ES-I3 (cell line): ENCODE measurements at regions not wholly inside any gene's neighbourhood (a gene's known extent, or its start where the extent isn't known, plus 50 kb on each side); places are given as distances from the start of the nearest gene placed in this dataset.
"Not testable (repeated sequence)": the region's sequence is repeated elsewhere in the genome, so short reads cannot be mapped to it uniquely, and the experiment has no call there.

Experiments used
- H3K36me3 ChIP-seq: 2 replicates; pipeline ENCODE4 v1.6.1; 2013; ENCODE audit warnings: mild to moderate bottlenecking, low read length, control low read depth, moderate library complexity; ENCODE audit not compliant: insufficient read depth
- H3K4me1 ChIP-seq: 2 replicates; pipeline ENCODE4 v1.6.1; 2013; ENCODE audit warnings: mild to moderate bottlenecking, control low read depth, low read length; ENCODE audit not compliant: insufficient read depth
- H3K9ac ChIP-seq: 2 replicates; pipeline ENCODE4 v1.6.1; 2013; ENCODE audit warnings: low read depth, mild to moderate bottlenecking, low read length, moderate library complexity
- H3K9me3 ChIP-seq: 2 replicates; pipeline ENCODE4 v1.6.1; 2013; ENCODE audit warnings: mild to moderate bottlenecking, low read length, moderate library complexity; ENCODE audit not compliant: control insufficient read depth, insufficient read depth

DNA sequence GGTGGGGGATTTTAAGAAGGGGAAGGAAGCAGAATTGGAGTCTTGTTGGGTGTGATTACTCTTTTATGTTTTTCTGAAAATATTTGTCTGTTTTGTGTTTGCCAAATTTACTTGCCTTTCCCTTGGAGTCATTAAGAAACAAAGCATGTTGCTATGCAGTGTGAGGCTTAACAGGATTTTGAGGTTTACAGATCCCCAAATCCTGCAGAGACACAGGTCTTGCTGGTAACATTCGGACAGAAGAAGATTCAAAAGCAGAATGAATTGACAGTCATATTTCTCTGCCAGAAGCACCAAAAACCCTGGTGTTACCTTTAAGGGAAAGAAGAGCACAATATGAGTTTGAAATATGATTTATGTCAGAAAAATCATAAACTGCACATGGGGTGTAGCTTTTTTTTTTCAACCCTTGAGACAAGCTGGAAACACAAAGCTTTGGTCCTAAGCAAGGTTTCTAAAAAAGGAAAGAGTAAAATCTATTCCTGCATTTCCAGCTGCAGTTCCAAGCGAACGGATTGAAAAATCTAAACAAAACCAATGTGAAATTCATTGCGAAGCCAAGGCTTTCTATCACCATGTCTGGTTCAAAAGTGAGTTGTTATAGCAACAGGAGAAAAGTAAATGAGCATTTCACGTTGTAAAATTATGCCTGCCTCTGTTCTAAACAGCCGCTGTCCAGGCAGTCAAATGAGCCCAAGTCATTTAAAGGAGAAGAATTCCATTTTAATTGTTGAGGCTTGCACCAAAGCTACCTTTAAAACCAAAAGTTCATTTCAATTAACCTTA is 358.9 kb upstream of the SASH1 start:
- Histone ChIP-seq H3K36me3 (no peaks in the 10 kb centered on the region), H3K9ac (no peak overlapping the region), H3K9me3 (no peaks in the 10 kb centered on the region), H3K4me1 (no peaks in the 10 kb centered on the region)

DNA sequence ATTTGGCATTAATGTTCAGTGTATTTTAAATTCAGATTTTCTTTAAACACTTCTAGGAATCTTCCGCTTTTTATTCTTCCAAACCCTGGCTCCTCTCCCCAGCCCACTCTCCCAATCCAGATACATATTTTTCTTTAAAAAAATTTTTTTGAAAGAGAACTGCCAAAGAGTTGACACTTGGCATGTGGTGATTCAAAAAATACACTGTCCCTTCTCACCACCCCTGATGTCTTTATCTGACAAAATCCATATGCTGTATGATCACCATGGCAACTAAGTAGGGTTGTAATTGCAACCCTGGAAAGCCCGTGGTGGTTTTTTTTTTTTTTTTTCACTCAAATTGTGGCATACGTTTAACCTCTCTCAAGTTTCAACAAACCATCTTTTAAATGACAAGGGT is 355.8 kb upstream of the SASH1 start:
- Histone ChIP-seq H3K9me3 (no peaks in the 10 kb centered on the region), H3K9ac (no peak overlapping the region), H3K36me3 (no peaks in the 10 kb centered on the region)

DNA sequence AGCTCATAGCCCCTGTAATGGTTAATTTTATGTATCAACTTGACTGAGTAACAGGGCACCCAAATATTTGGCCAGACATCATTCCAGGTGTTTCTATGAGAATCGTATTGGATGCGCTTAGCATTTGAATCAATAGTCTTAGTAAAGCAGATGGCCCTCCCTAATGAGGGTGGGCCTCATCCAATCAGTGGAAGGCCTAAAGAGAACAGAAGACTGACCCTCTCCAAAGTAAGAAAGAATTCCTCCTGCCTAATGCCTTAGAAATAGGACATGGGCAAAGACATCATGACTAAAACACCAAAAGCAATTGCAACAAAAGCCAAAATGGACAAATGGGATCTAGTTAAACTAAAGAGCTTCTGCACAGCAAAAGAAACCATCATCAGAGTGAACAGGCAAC is 352.5 kb upstream of the SASH1 start:
- no peaks in the 10 kb centered on the region for H3K4me1 ChIP-seq
- H3K9me3 ChIP-seq, result no peaks in the 10 kb centered on the region
- H3K36me3 ChIP-seq, result no peaks in the 10 kb centered on the region
- H3K9ac ChIP-seq, result no peak overlapping the region

More for the DNA sequence above, 355.8 kb upstream of the SASH1 start:
- H3K4me1 ChIP-seq, result no peaks in the 10 kb centered on the region

DNA sequence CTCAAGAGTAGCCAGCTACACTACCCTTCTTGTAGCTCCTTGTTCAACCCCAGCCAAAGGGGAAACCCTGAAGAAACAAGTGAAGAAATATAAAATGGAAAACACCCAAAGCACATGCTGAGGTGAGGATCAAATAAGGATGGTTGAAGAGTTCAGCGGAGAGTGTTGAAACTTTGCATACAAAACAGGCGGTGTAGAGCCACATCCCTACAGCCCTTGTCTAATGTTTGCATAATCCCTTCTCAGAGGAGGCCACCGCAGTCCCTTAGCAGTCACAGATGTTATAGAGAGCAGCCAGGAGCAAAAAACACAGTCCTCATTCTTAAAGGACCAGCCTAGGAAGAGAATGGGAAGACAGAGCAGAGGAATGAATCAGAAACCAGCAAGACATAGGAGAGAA is 350.7 kb upstream of the SASH1 start:
- Histone ChIP-seq H3K9me3 (no peaks in the 10 kb centered on the region), H3K4me1 (no peaks in the 10 kb centered on the region), H3K9ac (no peak overlapping the region), H3K36me3 (no peaks in the 10 kb centered on the region)

DNA sequence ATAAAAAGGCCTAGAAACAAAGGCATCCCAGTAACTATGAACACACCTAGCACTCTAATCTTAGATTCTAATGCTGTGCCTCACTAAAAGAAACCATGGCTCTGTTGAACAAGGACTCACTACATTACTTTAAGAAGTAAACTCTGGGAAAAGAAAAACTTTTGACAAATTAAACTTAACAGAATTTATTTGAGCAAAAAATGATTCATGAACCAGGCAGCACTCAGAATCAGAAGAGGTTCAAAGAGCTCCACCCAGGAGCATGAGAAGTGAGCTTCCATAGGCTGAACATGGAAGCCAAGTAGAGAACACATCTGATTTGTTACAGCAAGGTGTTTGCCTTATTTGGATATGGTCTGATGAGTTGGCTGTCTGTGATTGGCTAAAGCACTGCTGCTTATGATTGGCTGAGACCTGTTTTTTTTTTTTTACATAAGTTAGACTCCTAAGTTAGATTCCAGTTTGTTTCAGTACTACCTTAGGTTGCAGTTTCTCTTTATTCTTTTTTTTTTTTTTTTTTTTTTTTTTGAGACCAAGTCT is 343.6 kb upstream of the SASH1 start:
- Histone ChIP-seq H3K9me3 (no peaks in the 10 kb centered on the region), H3K4me1 (no peaks in the 10 kb centered on the region), H3K36me3 (no peaks in the 10 kb centered on the region), H3K9ac (no peak overlapping the region)

DNA sequence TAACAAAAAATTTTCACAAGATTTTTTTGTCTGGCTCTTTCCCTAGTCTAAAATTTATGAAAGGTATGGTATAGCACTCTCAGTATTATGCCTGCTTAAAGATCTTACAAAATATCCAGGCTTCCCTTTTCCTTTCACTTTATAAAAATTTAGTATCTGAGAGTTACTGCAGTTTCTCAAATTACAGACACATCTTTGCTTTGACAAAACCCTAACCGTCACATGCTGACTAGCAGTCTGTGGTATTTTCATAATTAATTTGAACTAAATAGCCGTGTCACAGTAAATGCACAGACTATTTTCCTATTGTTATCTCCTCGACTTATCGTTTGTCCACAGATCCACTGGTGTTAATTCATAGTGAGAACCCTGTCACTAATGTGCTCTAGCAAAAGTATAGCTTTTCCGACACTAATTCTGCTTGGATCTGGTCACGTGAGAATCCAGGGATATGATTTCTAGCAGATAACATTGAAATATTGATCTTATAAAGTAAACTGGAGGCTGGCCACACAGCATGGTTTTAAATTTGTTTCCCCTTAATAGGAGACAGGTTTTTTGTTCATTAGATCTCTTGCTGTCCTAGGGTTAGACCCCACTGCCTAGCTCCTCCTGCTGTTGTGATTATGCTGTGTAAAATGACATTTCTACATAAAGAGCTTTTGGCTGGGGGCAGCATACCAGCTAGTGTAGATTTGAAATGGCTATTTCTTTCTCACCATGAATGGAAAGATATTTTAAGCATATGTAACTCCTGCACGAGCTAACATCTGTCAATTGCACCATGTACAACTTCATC is 340.6 kb upstream of the SASH1 start:
- H3K9me3 ChIP-seq, result no peaks in the 10 kb centered on the region
- H3K36me3 ChIP-seq, result no peaks in the 10 kb centered on the region
- no peaks in the 10 kb centered on the region for H3K4me1 ChIP-seq
- H3K9ac ChIP-seq, result no peak overlapping the region

DNA sequence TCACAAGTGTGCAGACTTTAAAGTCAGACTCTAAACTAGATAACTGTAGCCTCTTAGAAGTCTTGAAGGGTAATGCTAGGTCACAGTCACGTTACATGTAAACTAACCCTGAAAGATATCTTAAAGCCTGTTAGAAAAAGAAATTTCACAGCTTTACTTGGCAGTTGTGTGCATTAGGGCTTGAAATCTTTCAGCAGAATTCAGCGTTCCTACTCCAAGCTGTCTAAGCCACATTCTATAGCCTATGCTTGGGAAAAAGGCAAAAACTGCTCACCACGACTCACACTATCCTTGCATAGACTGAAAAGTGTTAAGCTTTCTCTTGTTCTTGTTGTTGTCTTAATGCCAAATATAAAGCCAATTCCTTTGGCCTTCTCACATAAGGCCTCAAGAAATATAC is 338.0 kb upstream of the SASH1 start:
- no peaks in the 10 kb centered on the region for H3K4me1 ChIP-seq
- H3K9me3 ChIP-seq, result no peaks in the 10 kb centered on the region
- H3K9ac ChIP-seq, result no peak overlapping the region
- H3K36me3 ChIP-seq, result no peaks in the 10 kb centered on the region

DNA sequence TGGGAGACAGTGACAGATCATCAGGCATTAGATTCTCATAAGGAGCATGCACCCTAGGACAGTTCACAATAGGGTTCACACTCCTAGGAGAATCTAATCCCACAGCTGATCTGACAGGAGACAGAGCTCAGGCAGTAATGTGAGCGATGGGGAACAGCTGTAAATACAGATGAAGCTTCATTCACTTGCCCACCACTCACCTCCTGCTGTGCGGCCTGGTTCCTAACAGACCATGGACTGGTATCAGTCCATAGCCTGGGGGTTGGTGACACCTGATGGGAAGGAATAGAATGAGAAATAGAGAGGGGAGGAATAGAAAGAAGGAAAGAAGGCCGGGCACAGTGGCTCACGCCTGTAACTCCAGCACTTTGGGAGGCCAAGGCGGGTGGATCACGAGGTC is 336.8 kb upstream of the SASH1 start:
- no peak overlapping the region for H3K9ac ChIP-seq
- H3K9me3 ChIP-seq, result no peaks in the 10 kb centered on the region; the same call in none of the 2 replicates
- H3K4me1 ChIP-seq, result no peaks in the 10 kb centered on the region
- no peaks in the 10 kb centered on the region for H3K36me3 ChIP-seq

DNA sequence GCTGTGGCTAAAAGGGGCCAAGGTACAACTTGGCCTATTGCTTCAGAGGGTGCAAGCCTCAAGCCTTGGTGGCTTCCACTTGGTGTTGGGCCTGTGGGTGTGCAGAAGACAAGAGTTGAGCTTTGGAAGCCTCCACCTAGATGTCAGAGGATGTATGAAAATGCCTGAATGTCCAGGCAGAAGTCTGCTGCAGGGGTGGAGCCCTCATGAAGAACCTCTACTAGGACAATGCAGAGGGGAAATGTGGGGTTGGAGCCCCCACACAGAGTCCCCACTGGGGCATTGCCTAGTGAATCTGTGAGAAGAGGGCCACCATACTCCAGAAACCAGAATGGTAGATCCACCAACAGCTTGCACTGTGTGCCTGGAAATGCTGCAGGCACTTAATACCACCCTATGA is 332.1 kb upstream of the SASH1 start:
- H3K9me3 ChIP-seq, H3K4me1 ChIP-seq, H3K9ac ChIP-seq, H3K36me3 ChIP-seq: not testable (repeated sequence)

DNA sequence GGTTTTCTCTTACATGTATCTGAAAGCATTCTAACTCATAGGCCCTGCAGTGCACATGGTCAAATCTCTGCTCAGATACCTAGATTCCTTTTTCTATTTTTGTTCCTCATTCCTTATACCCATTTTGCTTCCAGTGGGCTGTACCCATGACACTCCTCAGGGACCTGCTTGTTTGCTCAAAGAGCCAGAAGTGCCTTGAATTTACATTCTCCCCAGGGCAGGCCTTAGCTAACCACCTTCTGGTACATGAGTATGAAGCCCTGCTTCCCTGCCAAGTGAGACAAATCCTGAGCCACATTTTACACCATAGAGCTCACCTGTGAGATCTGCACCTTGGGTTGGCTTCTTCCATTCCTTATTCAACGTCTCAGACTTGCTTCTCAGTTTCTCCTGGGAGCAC is 326.6 kb upstream of the SASH1 start:
- H3K9ac ChIP-seq, result no peak overlapping the region
- H3K9me3 ChIP-seq, result no peaks in the 10 kb centered on the region
- H3K4me1 ChIP-seq, result no peaks in the 10 kb centered on the region
- no peaks in the 10 kb centered on the region for H3K36me3 ChIP-seq

DNA sequence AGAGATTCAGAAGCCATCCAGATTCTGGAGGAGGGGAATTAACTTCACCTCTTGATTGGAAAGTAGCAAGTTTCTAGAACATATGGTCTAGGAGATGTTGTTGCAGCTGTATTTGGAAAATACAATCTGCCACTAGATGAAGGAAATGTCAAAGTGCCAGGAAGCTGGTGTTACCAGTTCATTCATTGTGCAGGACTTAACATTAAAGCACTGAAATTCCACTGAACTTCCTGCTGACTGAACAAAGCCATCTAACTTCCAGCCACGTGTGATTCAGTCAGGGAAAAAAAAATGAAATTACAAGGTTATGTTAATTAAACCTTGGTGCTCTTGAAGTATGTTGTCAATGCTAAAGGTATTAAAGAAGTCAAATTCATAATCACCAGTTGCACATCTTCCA is 321.5 kb upstream of the SASH1 start:
- Histone ChIP-seq H3K4me1 (no peaks in the 10 kb centered on the region), H3K9me3 (no peaks in the 10 kb centered on the region), H3K36me3 (no peaks in the 10 kb centered on the region), H3K9ac (no peak overlapping the region)

DNA sequence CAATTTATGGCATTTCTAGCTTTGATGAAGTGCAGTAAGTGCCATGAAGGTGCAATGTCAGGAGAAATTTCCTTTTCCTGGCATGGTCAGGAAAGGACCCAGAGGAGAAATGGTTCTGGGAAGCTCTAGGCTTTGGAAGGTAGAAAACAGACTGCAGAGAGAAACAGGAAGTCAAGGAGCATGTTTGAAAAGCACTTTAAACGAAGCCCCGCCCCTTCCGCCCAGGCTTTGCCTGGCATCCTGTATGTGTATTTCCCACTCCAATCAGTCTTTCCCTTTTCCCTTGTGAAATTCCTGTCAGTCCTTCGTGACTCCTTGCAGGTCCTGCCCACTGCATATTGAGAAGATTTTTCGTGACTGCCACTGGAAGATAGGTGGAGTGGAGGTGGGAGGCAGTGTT is 320.9 kb upstream of the SASH1 start:
- Histone ChIP-seq H3K4me1 (no peaks in the 10 kb centered on the region), H3K36me3 (no peaks in the 10 kb centered on the region), H3K9ac (no peak overlapping the region), H3K9me3 (no peaks in the 10 kb centered on the region)

DNA sequence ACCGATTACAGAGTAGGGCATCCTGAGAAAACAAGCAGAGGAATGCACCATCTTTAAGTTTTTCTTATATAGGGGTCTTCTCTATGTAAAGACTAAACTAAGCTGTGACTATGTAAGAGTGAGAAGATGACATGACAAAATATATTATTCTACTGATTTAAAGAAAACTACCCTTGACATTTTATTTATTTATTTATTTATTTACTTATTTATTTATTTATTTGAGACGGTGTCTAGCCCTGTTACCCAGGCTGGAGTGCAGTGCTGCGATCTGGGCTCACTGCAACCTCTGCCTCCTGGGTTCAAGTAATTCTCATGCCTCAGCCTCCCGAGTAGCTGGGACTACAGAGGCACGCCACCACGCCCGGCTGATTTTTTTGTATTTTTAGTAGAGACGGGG is 320.4 kb upstream of the SASH1 start:
- H3K9ac ChIP-seq, H3K4me1 ChIP-seq, H3K36me3 ChIP-seq, H3K9me3 ChIP-seq: not testable (repeated sequence)

DNA sequence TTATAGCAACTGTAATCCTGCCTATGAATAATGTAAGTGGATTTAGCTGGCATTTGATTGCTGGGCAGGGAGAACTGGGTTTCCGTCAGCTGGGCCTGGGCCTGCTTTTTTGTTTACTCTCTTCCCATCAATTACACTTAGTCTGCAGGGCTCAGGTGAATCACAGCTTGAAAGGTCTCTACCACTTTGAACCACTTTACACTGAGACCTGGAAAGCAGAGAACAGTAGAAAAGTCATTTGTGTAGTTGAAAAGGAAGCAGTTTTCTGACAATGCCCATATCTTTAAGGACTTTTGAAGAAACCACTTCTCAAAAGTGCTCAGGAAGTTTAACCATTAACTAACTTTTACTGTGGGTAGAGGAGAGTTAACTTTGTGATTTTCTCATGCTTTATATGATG is 315.4 kb upstream of the SASH1 start:
- H3K9me3 ChIP-seq, result no peaks in the 10 kb centered on the region
- no peak overlapping the region for H3K9ac ChIP-seq
- no peaks in the 10 kb centered on the region for H3K36me3 ChIP-seq
- no peaks in the 10 kb centered on the region for H3K4me1 ChIP-seq

DNA sequence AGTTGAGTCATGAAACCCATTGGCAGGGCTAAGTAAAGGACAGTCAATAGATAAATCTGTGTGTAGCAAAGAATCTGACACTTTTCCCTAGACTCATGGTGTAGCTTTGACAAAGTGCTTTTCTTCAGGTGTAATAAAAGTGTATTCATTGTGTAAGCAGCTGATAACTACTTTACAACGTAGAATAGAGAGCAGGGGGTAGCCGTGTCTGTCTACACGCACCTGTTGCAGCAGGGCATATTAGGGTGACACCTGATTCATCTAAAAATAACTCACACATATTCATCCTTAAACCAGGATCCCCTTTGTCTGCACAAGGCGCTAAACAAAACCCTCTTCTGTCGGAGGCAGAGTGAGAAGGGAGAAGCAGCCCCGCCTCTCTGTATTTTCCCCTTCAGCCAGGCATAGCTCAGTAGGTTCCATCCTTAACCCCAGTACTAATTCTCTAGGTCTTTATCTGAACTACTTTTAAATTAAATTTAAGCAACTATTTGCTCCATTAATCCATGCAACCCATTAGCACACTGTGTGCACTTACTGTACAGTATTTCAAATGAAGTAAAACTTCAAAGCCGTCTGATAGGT is 306.7 kb upstream of the SASH1 start:
- H3K9me3 ChIP-seq, result no peaks in the 10 kb centered on the region
- no peak overlapping the region for H3K9ac ChIP-seq
- H3K36me3 ChIP-seq, result no peaks in the 10 kb centered on the region
- H3K4me1 ChIP-seq, result no peaks in the 10 kb centered on the region
